Psoas muscle (tissue), 7 donors: ENCODE measurements at regions not wholly inside any gene's neighbourhood (a gene's known extent, or its start where the extent isn't known, plus 50 kb on each side); places are given as distances from the start of the nearest gene placed in this dataset.

Source experiments
- ATAC-seq, 4 donors: fragments of 200-7000 bp; cut with Tn5 transposase; one replicate each; pipeline ENCODE4 v1.9.1; 2020; ENCODE audit warnings: moderate library complexity in 3 of 4, mild to moderate bottlenecking in 2 of 4
- DNase-seq, 2 donors: peaks; one replicate each; pipeline ENCODE4 v3.0.0-alpha.2; 2020
- H3K27ac ChIP-seq: fragments of 200-600 bp; one replicate; pipeline ENCODE4 v1.8.0; 2022
- H3K27me3 ChIP-seq, 3 donors: fragments of 200-600 bp in 1 of 3; one replicate each; pipeline versions ENCODE4 v1.6.1 to v1.8.0; 2013 to 2022; ENCODE audit warnings: low read length in 2 of 3, mild to moderate bottlenecking in 2 of 3, moderate library complexity in 1 of 3; ENCODE audit not compliant: insufficient read depth in 3 of 3
- H3K36me3 ChIP-seq, 2 donors: fragments of 200-600 bp in 1 of 2; one replicate each; pipeline versions ENCODE4 v1.6.1 to v1.8.0; 2013 to 2022; ENCODE audit warnings: low read depth in 1 of 2, mild to moderate bottlenecking in 1 of 2, moderate library complexity in 1 of 2; ENCODE audit not compliant: insufficient read depth in 1 of 2
- H3K4me1 ChIP-seq: fragments of 200-600 bp; one replicate; pipeline ENCODE4 v1.8.0; 2022
- H3K4me3 ChIP-seq: fragments of 200-600 bp; one replicate; pipeline ENCODE4 v1.8.0; 2022; ENCODE audit warnings: mild to moderate bottlenecking
- H3K9me3 ChIP-seq: fragments of 200-600 bp; one replicate; pipeline ENCODE4 v1.8.0; 2022
- CTCF ChIP-seq: fragments of 200-600 bp; IDR thresholded peaks from one replicate; pipeline ENCODE4 v1.8.0; 2022; ENCODE audit warnings: antibody characterized with exemption
- WGBS, 3 donors: extraction: QIAGEN DNeasy Blood & Tissue Kit; methylation state at CpG; one replicate each; pipeline versions ENCODE4 v1.1.6 to v1.1.7; 2013; 5-methylcytosine and 5-hydroxymethylcytosine counted together
- intact Hi-C, 2 donors: fragments of 100-400 bp; cut with DNase I; formaldehyde crosslinking; loops; one replicate each; pipeline versions ENCODE4 v1.11.0 to v1.14.2; 2022
- donor health status: healthy with polysubstance abuse.
- donor health status: DM: no; HTN: no; CAD: no; lungs with moderate emphysema.
- donor health status: Bipolar disorder and iron deficiency.
- donor health status: healthy.
- donor health status: DM: yes; HTN: yes; CAD: no.
- donor health status: DM: no; HTN: no; CAD: no.
- donor health status: DM: yes; HTN: yes; CAD: no.

DNA sequence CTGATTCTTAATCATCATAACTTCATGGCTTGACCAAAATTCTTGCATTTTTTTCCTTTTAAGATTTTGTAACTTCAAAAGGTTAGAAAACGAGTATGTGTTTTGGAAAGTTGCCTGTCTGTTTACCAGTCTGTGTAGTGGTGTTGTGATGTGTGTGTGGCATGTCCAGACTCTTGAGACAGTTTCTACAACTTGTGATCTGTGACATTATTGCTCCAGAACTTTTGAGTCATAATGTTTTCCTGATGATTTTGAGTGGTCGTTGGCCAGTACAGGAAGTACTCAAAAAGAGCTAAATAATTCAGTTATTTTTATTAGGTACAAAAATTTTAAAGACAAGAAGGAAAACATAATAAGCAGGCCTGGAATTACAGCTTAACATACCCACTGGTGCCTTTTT, 229.0 kb upstream of the C2CD4B start:
- Histone ChIP-seq H3K27me3 (no peaks in the 10 kb centered on the region), H3K9me3 (no peaks in the 10 kb centered on the region), H3K36me3 (no peaks in the 10 kb centered on the region), H3K4me3 (no peak overlapping the region), H3K27ac (peak overlapping the region; percentile 94), H3K4me1 (peaks cover 23% of the 10 kb centered on the region)
- intact Hi-C loops, result loop anchor here (5.0 to 10.0 kb wide), 6 partner anchors 38 to 348 kb away; no protein-coding TSS in a partner anchor
- WGBS, 3 donors, result 24 to 46% (median 31%) methylated on average over 2 of the region's 2 CpGs
- DNase-seq (no peak), ATAC-seq (no peak)
- TF ChIP-seq CTCF, result no peak

- intact Hi-C loops, result loop anchor here in 1 of 2 donors (5.0 kb wide), 1 partner anchor 42 kb away; no protein-coding TSS in a partner anchor
- no peaks in the 10 kb centered on the region for H3K36me3 ChIP-seq
- peak overlapping the region; percentile 81 for H3K27ac ChIP-seq
- no peak overlapping the region for H3K4me3 ChIP-seq
- no peaks in the 10 kb centered on the region for H3K9me3 ChIP-seq
- no peaks in the 10 kb centered on the region for H3K27me3 ChIP-seq
- peak; percentile 31 to 55 (median 52) for ATAC-seq
- 27 to 52% (median 28%) methylated on average over 5 of the region's 5 CpGs for WGBS, 3 donors
- no peak for DNase-seq
- peaks cover 41% of the 10 kb centered on the region for H3K4me1 ChIP-seq
- TF ChIP-seq CTCF, result no peak
Observed at GRCh38 chr15:62400778-62401177, 235.7 kb upstream of the C2CD4B start.

DNA sequence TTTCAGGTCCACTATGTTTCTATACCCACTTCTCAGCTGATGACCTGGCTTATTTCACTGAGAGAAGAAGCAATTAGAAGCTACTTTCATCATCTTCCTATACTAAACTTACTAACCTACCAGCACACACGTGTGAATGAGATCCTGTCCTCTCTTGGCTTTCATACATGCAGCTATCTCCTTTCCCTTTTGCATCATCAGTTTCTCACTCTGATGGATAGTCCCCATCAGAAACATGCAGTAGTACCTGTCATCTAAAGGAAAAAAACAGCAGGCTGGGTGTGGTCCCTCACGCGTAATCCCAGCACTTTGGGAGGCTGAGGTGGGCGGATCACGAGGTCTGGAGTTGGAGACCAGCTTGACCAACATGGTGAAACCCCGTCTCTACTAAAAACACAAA, 237.6 kb upstream of the C2CD4B start:
- peak; percentile 58 to 72 (median 64) for ATAC-seq
- TF ChIP-seq CTCF, result no peak
- Histone ChIP-seq H3K36me3 (no peaks in the 10 kb centered on the region), H3K4me3 (no peak overlapping the region), H3K4me1 (peaks cover 41% of the 10 kb centered on the region), H3K27me3 (no peaks in the 10 kb centered on the region), H3K27ac (peak overlapping the region; percentile 81), H3K9me3 (no peaks in the 10 kb centered on the region)
- intact Hi-C loops, result loop anchor here in 1 of 2 donors (5.0 kb wide), 1 partner anchor 40 kb away; no protein-coding TSS in a partner anchor
- DNase-seq, result no peak
- WGBS, 3 donors, result 74 to 86% (median 77%) methylated on average over 6 of the region's 6 CpGs

DNA sequence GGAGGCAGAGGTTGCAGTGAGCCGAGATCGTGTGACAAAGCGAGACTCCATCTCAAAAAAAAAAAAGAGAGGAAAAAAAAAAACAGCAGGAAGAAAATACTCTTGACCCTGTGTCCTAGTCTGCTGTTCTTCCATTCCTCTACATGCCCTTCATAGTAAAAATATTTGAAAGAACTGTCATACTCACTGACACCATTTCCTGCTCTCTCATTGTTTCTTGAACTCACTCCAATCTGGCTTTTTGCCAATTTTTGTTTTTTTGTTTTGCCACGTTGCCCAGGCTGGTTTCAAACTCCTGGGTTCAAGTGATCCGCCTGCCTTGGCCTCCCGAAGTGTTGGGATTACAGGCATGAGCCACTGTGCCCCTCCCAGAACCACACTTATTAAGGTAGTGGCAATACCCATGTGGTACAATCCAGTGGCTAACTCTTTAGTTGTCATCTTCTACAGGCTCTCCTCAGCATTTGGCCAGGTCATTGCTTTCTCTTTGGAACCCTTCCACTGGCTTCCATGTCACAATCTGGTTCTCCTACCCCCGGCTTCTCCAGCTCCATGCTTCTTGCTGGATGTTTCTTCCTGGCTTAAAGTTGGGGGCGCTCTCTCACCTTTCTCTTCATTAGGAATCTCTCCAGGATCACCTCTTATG, 238.2 kb upstream of the C2CD4B start:
- Histone ChIP-seq H3K27me3 (no peaks in the 10 kb centered on the region), H3K36me3 (no peaks in the 10 kb centered on the region), H3K4me1 (peaks cover 41% of the 10 kb centered on the region), H3K27ac (peak overlapping the region; percentile 81), H3K4me3 (no peak overlapping the region), H3K9me3 (no peaks in the 10 kb centered on the region)
- no peak for DNase-seq
- 46 to 52% (median 49%) methylated on average over 8 of the region's 8 CpGs for WGBS, 3 donors
- TF ChIP-seq CTCF, result no peak
- intact Hi-C loops, result loop anchor here in 1 of 2 donors (5.0 kb wide), 1 partner anchor 39 kb away; no protein-coding TSS in a partner anchor
- peak; percentile 81 to 88 (median 84) for ATAC-seq
